ENCODE measurements at regions not wholly inside any gene's neighbourhood (a gene's known extent, or its start where the extent isn't known, plus 50 kb on each side); places are given as distances from the start of the nearest gene placed in this dataset.

DNA sequence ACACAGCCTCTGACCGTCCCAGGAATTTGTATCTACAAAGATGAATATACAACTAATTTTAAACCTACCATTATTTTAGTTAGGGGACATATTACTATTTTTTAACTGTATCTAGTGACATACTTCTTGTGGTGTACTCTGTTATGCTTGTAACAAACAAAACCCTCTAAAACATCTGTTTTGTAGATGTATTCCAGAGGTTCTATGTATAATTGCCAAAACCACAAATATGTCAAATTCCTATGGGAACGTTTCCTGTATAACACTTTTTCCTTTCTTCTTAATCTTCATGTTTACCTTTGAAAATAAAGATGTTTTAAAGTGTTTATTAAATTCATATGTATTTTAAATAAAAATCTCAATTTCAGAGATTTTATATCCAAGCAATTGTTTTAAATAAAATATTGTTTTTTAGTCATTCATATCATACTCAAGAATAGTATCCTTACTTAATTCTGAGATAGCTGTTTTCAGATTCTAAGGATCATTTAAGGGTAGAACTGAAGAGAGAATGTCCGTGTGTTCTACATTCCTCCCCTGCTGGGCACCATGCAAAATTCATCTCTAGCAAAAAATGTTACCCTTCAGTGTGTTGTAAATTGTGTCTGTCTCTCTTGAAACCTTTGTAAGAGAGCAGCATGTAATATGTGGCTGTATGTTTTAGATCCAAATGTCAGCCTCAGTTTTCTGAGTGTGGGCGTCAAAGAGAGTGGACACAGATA is 1327.7 kb downstream of the EFNB2 start:
- Histone ChIP-seq H3K4me3 (ENCODE audit: low read length) (no peak overlapping the region), H3K27me3 (replicated peaks; ENCODE audit: control insufficient read depth, insufficient read depth, low read length) (no peaks in the 10 kb centered on the region), H3K9ac (ENCODE audit: low read length) (no peak overlapping the region), H3K36me3 (ENCODE audit: control insufficient read depth, insufficient read depth, low read length, severe bottlenecking) (no peaks in the 10 kb centered on the region), H3K9me3 (ENCODE audit: control insufficient read depth, low read length) (peaks cover 3% of the 10 kb centered on the region), H3K4me1 (ENCODE audit: control insufficient read depth, insufficient read depth, low read length) (no peaks in the 10 kb centered on the region)
- DNase-seq (ENCODE audit: low read depth) = peak; percentile 59

GRCh38 chr13:105202354-105202753 is 1333.1 kb downstream of the EFNB2 start:
- no peak overlapping the region for H3K4me3 ChIP-seq (ENCODE audit: low read length)
- DNase-seq (ENCODE audit: low read depth) = peak; percentile 72

DNA sequence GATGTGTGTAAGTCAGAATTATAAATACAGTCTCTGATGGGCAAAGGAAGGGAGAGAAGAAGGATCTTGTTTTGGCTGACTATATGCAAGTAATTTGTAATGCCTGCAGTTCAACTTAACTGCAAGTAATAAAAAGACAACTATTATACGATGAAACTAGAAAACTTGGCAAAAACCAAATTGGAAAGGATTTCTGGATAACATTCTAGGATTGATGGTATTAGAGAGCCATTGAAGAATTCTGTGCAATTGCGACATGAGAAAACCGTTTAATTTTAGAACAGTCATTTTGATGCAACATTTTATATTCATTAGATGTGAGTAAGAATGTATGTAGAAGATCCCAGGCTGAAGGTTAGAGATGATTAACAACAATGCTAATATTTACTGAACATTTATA is 1334.1 kb downstream of the EFNB2 start:
- Histone ChIP-seq H3K4me1 (ENCODE audit: control insufficient read depth, insufficient read depth, low read length) (no peaks in the 10 kb centered on the region), H3K9me3 (ENCODE audit: control insufficient read depth, low read length) (no peaks in the 10 kb centered on the region), H3K27me3 (replicated peaks; ENCODE audit: control insufficient read depth, insufficient read depth, low read length) (no peaks in the 10 kb centered on the region), H3K4me3 (ENCODE audit: low read length) (no peak overlapping the region), H3K9ac (ENCODE audit: low read length) (no peak overlapping the region), H3K36me3 (ENCODE audit: control insufficient read depth, insufficient read depth, low read length, severe bottlenecking) (no peaks in the 10 kb centered on the region)
- DNase-seq (ENCODE audit: low read depth) = no peak

More at GRCh38 chr13:105202354-105202753, 1333.1 kb downstream of the EFNB2 start:
- H3K9ac ChIP-seq (ENCODE audit: low read length) = no peak overlapping the region
- no peaks in the 10 kb centered on the region for H3K9me3 ChIP-seq (ENCODE audit: control insufficient read depth, low read length)
- no peaks in the 10 kb centered on the region for H3K36me3 ChIP-seq (ENCODE audit: control insufficient read depth, insufficient read depth, low read length, severe bottlenecking)
- H3K4me1 ChIP-seq (ENCODE audit: control insufficient read depth, insufficient read depth, low read length) = no peaks in the 10 kb centered on the region
- H3K27me3 ChIP-seq (replicated peaks; ENCODE audit: control insufficient read depth, insufficient read depth, low read length) = no peaks in the 10 kb centered on the region

GRCh38 chr13:105200181-105200580 is 1335.3 kb downstream of the EFNB2 start:
- Histone ChIP-seq H3K36me3 (ENCODE audit: control insufficient read depth, insufficient read depth, low read length, severe bottlenecking) (no peaks in the 10 kb centered on the region), H3K4me3 (ENCODE audit: low read length) (no peak overlapping the region), H3K4me1 (ENCODE audit: control insufficient read depth, insufficient read depth, low read length) (no peaks in the 10 kb centered on the region), H3K9me3 (ENCODE audit: control insufficient read depth, low read length) (no peaks in the 10 kb centered on the region), H3K9ac (ENCODE audit: low read length) (no peak overlapping the region), H3K27me3 (replicated peaks; ENCODE audit: control insufficient read depth, insufficient read depth, low read length) (no peaks in the 10 kb centered on the region)
- no peak for DNase-seq (ENCODE audit: low read depth)

GRCh38 chr13:105196052-105196451 is 1339.4 kb downstream of the EFNB2 start:
- Histone ChIP-seq H3K9ac (ENCODE audit: low read length) (no peak overlapping the region), H3K4me3 (ENCODE audit: low read length) (no peak overlapping the region), H3K36me3 (ENCODE audit: control insufficient read depth, insufficient read depth, low read length, severe bottlenecking) (no peaks in the 10 kb centered on the region), H3K4me1 (ENCODE audit: control insufficient read depth, insufficient read depth, low read length) (no peaks in the 10 kb centered on the region), H3K27me3 (replicated peaks; ENCODE audit: control insufficient read depth, insufficient read depth, low read length) (no peaks in the 10 kb centered on the region), H3K9me3 (ENCODE audit: control insufficient read depth, low read length) (no peaks in the 10 kb centered on the region)
- no peak for DNase-seq (ENCODE audit: low read depth)

GRCh38 chr13:105193026-105193425 is 1342.4 kb downstream of the EFNB2 start:
- Histone ChIP-seq H3K36me3 (ENCODE audit: control insufficient read depth, insufficient read depth, low read length, severe bottlenecking) (no peaks in the 10 kb centered on the region), H3K9me3 (ENCODE audit: control insufficient read depth, low read length) (no peaks in the 10 kb centered on the region), H3K9ac (ENCODE audit: low read length) (no peak overlapping the region), H3K4me1 (ENCODE audit: control insufficient read depth, insufficient read depth, low read length) (no peaks in the 10 kb centered on the region), H3K4me3 (ENCODE audit: low read length) (no peak overlapping the region), H3K27me3 (replicated peaks; ENCODE audit: control insufficient read depth, insufficient read depth, low read length) (no peaks in the 10 kb centered on the region)
- no peak for DNase-seq (ENCODE audit: low read depth)

GRCh38 chr13:105184201-105184600 is 1351.3 kb downstream of the EFNB2 start:
- Histone ChIP-seq H3K4me1 (ENCODE audit: control insufficient read depth, insufficient read depth, low read length) (no peaks in the 10 kb centered on the region), H3K9me3 (ENCODE audit: control insufficient read depth, low read length) (no peaks in the 10 kb centered on the region), H3K9ac (ENCODE audit: low read length) (no peak overlapping the region), H3K4me3 (ENCODE audit: low read length) (no peak overlapping the region), H3K27me3 (replicated peaks; ENCODE audit: control insufficient read depth, insufficient read depth, low read length) (no peaks in the 10 kb centered on the region), H3K36me3 (ENCODE audit: control insufficient read depth, insufficient read depth, low read length, severe bottlenecking) (no peaks in the 10 kb centered on the region)
- DNase-seq (ENCODE audit: low read depth) = no peak

DNA sequence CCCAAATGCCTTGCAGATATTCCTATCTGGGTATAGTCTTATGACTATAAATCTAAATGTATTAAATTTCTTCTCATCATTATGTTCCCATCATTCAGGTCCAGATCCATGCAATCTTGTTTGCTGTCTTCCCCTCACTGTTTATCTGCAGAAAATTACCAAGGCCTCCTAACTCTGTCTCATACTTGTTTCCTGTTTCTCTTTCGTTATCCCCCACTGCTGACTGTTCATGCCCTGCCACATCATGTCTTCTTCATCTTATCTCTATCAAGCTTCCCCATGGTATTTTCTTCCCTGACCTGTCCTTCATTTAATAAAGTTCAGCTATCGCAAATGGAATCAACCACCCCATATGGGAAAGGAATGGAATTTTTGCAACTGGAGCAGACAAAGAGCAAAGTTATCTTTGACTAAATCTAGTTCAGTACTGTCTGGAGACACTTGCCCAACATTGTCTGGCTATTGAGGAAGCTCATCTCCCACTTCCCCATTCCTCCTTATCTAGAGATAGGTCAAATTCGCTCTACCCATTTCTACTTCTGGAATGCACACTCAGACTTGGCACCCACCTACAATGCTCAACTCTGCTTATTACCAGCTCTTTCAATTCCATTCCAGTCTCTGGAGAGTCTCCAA is 1358.1 kb downstream of the EFNB2 start:
- no peak overlapping the region for H3K4me3 ChIP-seq (ENCODE audit: low read length)
- no peaks in the 10 kb centered on the region for H3K36me3 ChIP-seq (ENCODE audit: control insufficient read depth, insufficient read depth, low read length, severe bottlenecking)
- DNase-seq (ENCODE audit: low read depth) = peak; percentile 5
- no peak overlapping the region for H3K9ac ChIP-seq (ENCODE audit: low read length)
- H3K9me3 ChIP-seq (ENCODE audit: control insufficient read depth, low read length) = no peaks in the 10 kb centered on the region
- no peaks in the 10 kb centered on the region for H3K4me1 ChIP-seq (ENCODE audit: control insufficient read depth, insufficient read depth, low read length)
- no peaks in the 10 kb centered on the region for H3K27me3 ChIP-seq (replicated peaks; ENCODE audit: control insufficient read depth, insufficient read depth, low read length)

DNA sequence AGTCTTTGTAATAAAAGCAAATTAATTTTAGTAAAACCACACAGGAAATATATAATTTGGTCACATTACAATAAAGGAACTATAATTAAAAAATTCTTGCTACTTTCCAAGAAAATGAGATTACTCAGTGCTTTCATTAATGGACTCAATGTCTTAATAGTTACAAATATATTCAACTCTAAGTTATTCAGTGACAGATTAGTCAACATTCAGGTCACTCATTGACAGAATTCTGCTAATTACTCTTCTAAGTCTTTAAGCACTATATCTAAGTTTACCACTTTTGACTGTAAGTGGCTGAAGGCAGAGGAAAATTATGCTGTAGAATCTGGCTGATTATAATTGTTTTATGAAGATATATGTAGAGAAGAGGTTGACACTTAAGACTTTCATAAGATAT is 1365.0 kb downstream of the EFNB2 start:
- DNase-seq (ENCODE audit: low read depth) = no peak
- no peaks in the 10 kb centered on the region for H3K36me3 ChIP-seq (ENCODE audit: control insufficient read depth, insufficient read depth, low read length, severe bottlenecking)
- H3K9ac ChIP-seq (ENCODE audit: low read length) = no peak overlapping the region
- peaks cover 11% of the 10 kb centered on the region for H3K9me3 ChIP-seq (ENCODE audit: control insufficient read depth, low read length)
- no peaks in the 10 kb centered on the region for H3K4me1 ChIP-seq (ENCODE audit: control insufficient read depth, insufficient read depth, low read length)
- H3K4me3 ChIP-seq (ENCODE audit: low read length) = no peak overlapping the region
- H3K27me3 ChIP-seq (replicated peaks; ENCODE audit: control insufficient read depth, insufficient read depth, low read length) = no peaks in the 10 kb centered on the region

- H3K9me3 ChIP-seq (ENCODE audit: control insufficient read depth, low read length) = peaks cover 11% of the 10 kb centered on the region
- no peak overlapping the region for H3K9ac ChIP-seq (ENCODE audit: low read length)
- H3K4me3 ChIP-seq (ENCODE audit: low read length) = no peak overlapping the region
- H3K4me1 ChIP-seq (ENCODE audit: control insufficient read depth, insufficient read depth, low read length) = no peaks in the 10 kb centered on the region
- no peak for DNase-seq (ENCODE audit: low read depth)
- no peaks in the 10 kb centered on the region for H3K27me3 ChIP-seq (replicated peaks; ENCODE audit: control insufficient read depth, insufficient read depth, low read length)
- no peaks in the 10 kb centered on the region for H3K36me3 ChIP-seq (ENCODE audit: control insufficient read depth, insufficient read depth, low read length, severe bottlenecking)
These were observed 1367.2 kb downstream of the EFNB2 start for GRCh38 chr13:105168295-105168694.

GRCh38 chr13:105167385-105167784 is 1368.1 kb downstream of the EFNB2 start:
- DNase-seq (ENCODE audit: low read depth) = no peak
- Histone ChIP-seq H3K9me3 (ENCODE audit: control insufficient read depth, low read length) (peaks cover 11% of the 10 kb centered on the region), H3K4me1 (ENCODE audit: control insufficient read depth, insufficient read depth, low read length) (no peaks in the 10 kb centered on the region), H3K36me3 (ENCODE audit: control insufficient read depth, insufficient read depth, low read length, severe bottlenecking) (no peaks in the 10 kb centered on the region), H3K4me3 (ENCODE audit: low read length) (no peak overlapping the region), H3K9ac (ENCODE audit: low read length) (no peak overlapping the region), H3K27me3 (replicated peaks; ENCODE audit: control insufficient read depth, insufficient read depth, low read length) (no peaks in the 10 kb centered on the region)

Measured in adipocyte (in vitro differentiated cells).